NOMO-1 treated with DMSO at 0.1 percent for 48 hours (cell line): ENCODE measurements at regions not wholly inside any gene's neighbourhood (a gene's known extent, or its start where the extent isn't known, plus 50 kb on each side); places are given as distances from the start of the nearest gene placed in this dataset.

ENCODE experiments used
- DNase-seq: peaks from one replicate; lab custom pipeline; 2025; ENCODE audit not compliant: unreplicated experiment; lab: John Stamatoyannopoulos, UW

- DNase-seq: no peak
Measured at GRCh38 chr2:55102056-55102812, 52.0 kb upstream of the RTN4 start.

- no peak for DNase-seq
Measured at GRCh38 chr2:55101466-55101865, 51.2 kb upstream of the RTN4 start.

DNA sequence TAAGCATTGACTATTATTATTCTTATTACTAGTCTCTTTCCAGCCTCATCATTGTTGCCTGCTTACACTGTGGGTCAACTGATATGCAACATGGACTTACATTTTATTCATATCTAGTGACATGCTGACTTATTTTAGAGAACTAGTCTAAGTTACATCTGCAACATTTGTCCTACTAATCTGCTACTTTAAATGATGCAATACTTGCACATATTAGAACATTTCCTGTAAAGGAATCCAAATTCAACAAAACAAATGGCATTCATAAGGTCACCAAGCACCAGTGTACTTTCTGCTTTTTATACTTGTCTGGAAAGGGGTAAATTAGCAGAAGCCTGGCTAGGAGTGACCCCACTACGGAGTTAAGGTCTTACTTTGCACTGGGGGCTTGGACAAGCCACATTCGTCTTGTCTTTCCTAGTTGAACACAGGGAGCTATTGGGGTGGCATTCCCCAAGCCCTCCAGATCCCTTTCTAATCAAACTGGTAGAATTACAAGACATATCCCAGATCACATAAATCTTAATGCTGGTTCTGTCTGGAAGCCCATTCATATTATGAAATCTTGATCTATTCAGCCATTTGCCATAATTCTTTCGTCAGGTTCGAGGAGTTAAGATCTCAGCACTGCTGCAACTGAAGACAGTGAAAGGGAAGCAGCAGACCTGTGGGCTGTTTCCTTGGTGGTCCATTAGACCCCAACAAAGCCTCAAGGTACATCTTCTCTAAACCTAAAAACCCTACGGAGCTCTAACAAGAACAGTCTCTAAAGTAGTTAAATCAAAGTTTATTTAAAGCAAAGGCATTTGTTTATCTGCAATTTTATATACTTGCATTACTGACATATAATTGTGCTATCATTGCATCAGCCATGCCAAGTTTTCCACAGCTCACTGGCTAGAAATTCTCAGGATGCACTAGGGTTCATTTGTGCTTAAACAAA lies 49.9 kb upstream of the RTN4 start:
- peak; percentile 72 for DNase-seq
